Neutrophil (primary cell): ENCODE measurements at regions not wholly inside any gene's neighbourhood (a gene's known extent, or its start where the extent isn't known, plus 50 kb on each side); places are given as distances from the start of the nearest gene placed in this dataset.

ENCODE experiments used
- H3K27ac ChIP-seq: fragments of 200-600 bp; sonication (generic); 2 replicates; pipeline ENCODE4 v1.5.1; 2016; ENCODE audit warnings: mild to moderate bottlenecking, moderate library complexity
- H3K27me3 ChIP-seq: fragments of 200-600 bp; sonication (generic); 2 replicates; pipeline ENCODE4 v1.6.0; 2016; ENCODE audit warnings: mild to moderate bottlenecking
- H3K36me3 ChIP-seq: fragments of 200-600 bp; sonication (generic); 2 replicates; pipeline ENCODE4 v1.5.1; 2017
- H3K4me1 ChIP-seq, 2 experiments: fragments of 200-600 bp in 1 of 2; sonication (generic) in 1 of 2; 1 replicate in 1 of 2; 2 replicates in 1 of 2; pipeline versions ENCODE4 v1.5.1 to v1.6.1; 2013 to 2016; ENCODE audit warnings: low read depth in 1 of 2, low read length in 1 of 2, mild to moderate bottlenecking in 1 of 2, moderate library complexity in 1 of 2; ENCODE audit not compliant: control insufficient read depth in 1 of 2, insufficient read depth in 1 of 2
- H3K4me3 ChIP-seq, 2 experiments: fragments of 200-600 bp in 1 of 2; sonication (generic) in 1 of 2; 1 replicate in 1 of 2; 2 replicates in 1 of 2; pipeline ENCODE4 v1.5.1; 2013 to 2016; ENCODE audit warnings: low read depth in 1 of 2, low read length in 1 of 2, mild to moderate bottlenecking in 1 of 2, moderate library complexity in 1 of 2
- H3K9me3 ChIP-seq: fragments of 200-600 bp; sonication (generic); 2 replicates; pipeline ENCODE4 v1.5.1; 2016
- CTCF ChIP-seq: fragments of 200-600 bp; sonication (generic); IDR thresholded peaks from 2 replicates; pipeline ENCODE4 v1.5.1; 2016; ENCODE audit warnings: antibody characterized with exemption

GRCh38 chr1:212500983-212501382 is 68.3 kb downstream of the NENF start:
- Histone ChIP-seq H3K27ac (no peak overlapping the region), H3K4me3 (no peak overlapping the region), H3K36me3 (no peaks in the 10 kb centered on the region), H3K4me1 (no peaks in the 10 kb centered on the region), H3K9me3 (no peaks in the 10 kb centered on the region), H3K27me3 (no peaks in the 10 kb centered on the region)
- no peak for TF ChIP-seq CTCF

- no peak for TF ChIP-seq CTCF
Measured at GRCh38 chr1:212503714-212504113, 71.0 kb downstream of the NENF start.

GRCh38 chr1:212504171-212504803 is 71.6 kb downstream of the NENF start:
- Histone ChIP-seq H3K36me3 (no peaks in the 10 kb centered on the region), H3K4me1 (no peaks in the 10 kb centered on the region), H3K27me3 (no peaks in the 10 kb centered on the region), H3K4me3 (no peak overlapping the region), H3K9me3 (no peaks in the 10 kb centered on the region), H3K27ac (no peak overlapping the region)
- no peak for TF ChIP-seq CTCF

More at GRCh38 chr1:212503714-212504113, 71.0 kb downstream of the NENF start:
- Histone ChIP-seq H3K27me3 (no peaks in the 10 kb centered on the region), H3K9me3 (no peaks in the 10 kb centered on the region), H3K4me3 (no peak overlapping the region), H3K4me1 (no peaks in the 10 kb centered on the region), H3K27ac (no peak overlapping the region), H3K36me3 (no peaks in the 10 kb centered on the region)

GRCh38 chr1:212506666-212507065 is 73.9 kb downstream of the NENF start:
- Histone ChIP-seq H3K4me1 (no peaks in the 10 kb centered on the region), H3K27ac (no peak overlapping the region), H3K9me3 (no peaks in the 10 kb centered on the region), H3K4me3 (no peak overlapping the region), H3K27me3 (peaks cover 18% of the 10 kb centered on the region), H3K36me3 (no peaks in the 10 kb centered on the region)
- TF ChIP-seq CTCF, result no peak

- Histone ChIP-seq H3K27me3 (peaks cover 26% of the 10 kb centered on the region), H3K4me1 (no peaks in the 10 kb centered on the region), H3K27ac (no peak overlapping the region), H3K4me3 (no peak overlapping the region), H3K9me3 (no peaks in the 10 kb centered on the region), H3K36me3 (no peaks in the 10 kb centered on the region)
- no peak for TF ChIP-seq CTCF
Measured at GRCh38 chr1:212507369-212507768, 74.6 kb downstream of the NENF start.
